NCI-H1436 treated with DMSO at 0.1 percent for 48 hours (cell line): ENCODE measurements at regions not wholly inside any gene's neighbourhood (a gene's known extent, or its start where the extent isn't known, plus 50 kb on each side); places are given as distances from the start of the nearest gene placed in this dataset.
"Not testable (repeated sequence)": the region's sequence is repeated elsewhere in the genome, so short reads cannot be mapped to it uniquely, and the experiment has no call there.

ENCODE experiments used
- DNase-seq: peaks from one replicate; lab custom pipeline; 2025; lab: John Stamatoyannopoulos, UW

DNA sequence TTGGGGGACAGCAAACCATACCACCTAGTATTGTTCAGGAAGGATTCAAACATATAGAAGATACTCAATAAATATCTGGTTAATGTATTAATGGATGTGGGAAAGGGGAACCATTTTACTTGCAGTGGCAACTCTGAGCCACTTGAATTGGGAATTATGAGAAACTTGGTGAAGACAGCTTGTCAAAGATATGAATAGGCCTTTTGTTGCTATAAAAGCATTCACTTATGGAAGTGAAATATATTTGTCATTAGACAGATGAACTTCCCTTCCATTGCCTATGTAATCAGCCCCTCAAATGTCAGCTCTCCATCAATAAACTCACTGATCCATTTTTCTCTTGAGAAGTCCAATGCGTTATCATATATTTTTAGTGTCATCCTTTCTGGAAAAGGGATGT is 56.1 kb downstream of the GPR85 start:
- DNase-seq, result no peak

- DNase-seq, result no peak
Measured at GRCh38 chr7:113026941-113027340, 59.7 kb downstream of the GPR85 start.

GRCh38 chr7:113017144-113017857 is 69.3 kb downstream of the GPR85 start:
- not testable (repeated sequence) for DNase-seq

DNA sequence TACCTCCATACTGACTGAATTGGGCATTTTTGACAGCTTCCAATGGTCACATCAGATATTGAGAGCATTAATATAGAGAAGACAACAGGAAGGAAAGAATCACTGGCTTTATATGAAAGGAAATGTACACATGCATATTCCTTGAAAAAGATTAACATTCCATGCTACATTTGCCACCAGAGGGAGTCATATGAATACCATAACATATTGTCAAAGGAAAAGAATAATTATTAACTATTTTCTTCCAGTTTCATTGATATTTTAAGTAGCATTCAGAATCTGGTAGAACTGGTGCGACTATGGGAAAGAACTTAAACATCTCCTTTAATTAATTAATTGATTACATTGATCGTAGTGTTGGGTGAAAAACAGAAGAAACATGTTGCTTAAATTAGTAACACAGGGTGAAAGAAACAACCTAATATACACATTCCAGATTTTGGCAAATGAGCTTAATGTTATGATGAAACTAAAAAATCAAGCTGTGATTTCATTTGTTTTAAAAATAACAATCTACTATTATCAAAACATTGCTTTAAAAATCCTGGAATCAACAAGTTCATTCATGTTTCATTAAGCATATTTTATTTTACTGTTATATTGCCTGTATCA is 71.5 kb downstream of the GPR85 start:
- no peak for DNase-seq

GRCh38 chr7:113013761-113014449 is 72.7 kb downstream of the GPR85 start:
- no peak for DNase-seq

DNA sequence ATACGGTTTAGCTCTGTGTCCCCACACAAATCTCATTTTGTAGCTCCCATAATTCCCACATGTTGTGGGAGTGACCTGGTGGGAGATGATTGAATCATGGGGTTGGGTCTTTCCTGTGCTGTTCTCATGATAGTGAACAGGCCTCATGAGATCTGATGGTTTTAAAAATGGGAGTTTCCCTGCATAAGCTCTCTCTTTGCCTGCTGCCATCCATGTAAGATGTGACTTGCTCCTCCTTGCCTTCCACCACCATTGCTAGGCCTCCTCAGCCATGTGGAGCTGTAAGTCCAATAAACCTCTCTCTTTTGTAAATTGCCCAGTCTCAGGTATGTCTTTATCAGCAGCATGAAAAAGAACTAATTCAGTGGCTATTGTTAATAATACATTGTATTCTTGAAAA is 73.8 kb downstream of the GPR85 start:
- not testable (repeated sequence) for DNase-seq

DNA sequence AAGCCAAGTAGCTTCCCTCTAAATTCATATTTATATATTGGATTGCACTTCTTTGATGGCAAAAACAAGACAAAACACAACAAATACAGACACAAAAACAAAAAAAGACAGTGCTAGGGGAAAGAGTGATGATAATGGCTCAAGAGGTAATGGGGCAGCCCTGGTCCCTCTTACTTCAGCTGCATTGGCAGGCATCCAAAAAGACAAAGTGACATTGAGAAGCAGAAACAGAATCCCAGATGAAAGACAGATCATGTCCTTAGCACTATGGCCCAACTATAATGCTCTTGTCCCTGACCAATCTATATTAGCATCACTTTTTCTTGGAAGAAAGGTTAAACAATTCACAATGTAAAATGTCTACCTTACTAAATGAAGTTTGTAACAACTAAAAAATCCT is 76.2 kb downstream of the GPR85 start:
- DNase-seq, result no peak

DNA sequence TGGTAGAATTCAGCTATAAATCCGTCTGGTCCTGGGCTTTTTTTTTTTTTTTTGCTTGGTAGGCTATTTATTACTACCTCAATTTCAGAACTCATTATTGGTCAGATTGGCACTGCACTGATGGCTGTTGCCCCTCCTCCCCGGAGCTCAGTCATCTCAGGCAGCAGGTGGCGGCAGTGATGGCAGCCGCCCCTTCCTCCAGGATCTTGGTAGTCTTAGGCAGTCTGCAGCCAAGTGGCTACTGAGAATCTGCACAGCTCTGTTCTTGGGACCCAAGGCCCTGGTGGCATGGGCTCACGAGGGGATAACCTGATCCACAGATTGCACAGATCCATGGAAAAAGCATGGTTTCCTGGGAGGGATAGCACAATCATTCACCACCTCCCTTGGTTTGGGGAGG is 77.9 kb downstream of the GPR85 start:
- DNase-seq, result no peak

DNA sequence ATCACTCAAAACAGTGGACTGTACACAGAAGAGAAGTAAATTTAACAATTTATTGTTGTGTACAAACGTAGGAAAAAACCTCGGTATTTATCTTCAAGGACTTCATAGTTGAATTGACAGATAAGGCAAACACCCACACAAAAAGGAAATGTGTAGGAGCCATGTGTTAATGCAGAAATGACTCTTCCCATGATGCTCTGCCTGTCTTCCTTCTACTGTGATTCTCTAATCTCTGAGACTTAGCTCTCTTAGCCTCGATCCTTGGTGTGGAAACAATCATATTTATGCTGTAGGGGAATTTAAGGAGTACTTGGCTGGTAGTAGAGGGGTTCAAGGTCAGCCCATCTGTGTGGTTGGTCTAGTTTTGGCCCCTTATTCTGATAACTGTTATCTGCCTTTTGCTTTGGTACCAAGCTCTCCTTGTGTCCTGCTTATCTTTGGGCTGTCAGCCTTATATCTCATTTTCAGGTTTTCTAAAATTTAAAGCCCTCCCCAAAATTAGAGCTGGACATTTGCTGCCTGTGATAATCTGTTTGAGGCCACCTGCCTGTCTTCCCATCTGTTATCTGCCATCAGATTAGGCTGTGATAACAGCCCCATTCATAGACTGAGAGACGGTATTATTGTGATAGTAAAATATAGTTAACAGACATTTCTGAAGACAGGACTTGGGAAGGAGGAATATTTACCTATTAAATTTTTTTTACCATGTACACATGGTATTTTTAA is 81.7 kb downstream of the GPR85 start:
- no peak for DNase-seq

DNA sequence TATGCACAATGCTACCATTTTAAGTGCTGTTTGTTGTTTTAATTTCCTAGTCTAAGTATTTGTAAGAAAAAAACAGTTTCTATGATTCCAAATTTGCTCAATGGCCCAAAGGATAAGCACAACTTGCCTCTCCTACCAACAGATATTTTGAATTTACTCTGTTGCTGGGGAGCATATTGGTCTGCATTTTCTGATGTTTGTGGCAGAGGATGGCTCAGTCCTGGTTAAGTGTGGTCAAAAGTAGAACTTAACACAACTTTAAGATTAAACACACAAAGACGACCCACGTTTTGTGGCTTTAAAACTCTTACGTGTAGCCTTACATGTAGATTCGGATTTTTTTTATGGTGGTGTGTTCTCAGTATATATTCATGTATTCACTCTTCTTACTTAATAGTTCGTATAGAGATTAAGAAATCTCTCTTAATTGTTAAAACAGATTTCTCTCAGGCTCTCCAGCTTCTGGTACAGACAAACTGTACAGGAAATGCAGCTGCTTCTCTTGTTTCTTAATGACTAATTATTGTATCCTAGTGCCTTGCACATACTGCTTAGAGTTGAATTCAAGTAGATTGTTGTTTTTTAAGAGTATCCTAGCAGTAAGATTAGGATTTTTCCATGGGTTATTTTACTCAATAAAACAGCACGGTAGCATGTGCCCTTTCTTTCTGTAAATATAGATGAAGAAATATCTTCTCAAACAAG is 86.2 kb downstream of the GPR85 start:
- DNase-seq, result no peak

GRCh38 chr7:112997831-112998230 is 88.8 kb downstream of the GPR85 start:
- DNase-seq, result no peak

- no peak for DNase-seq
Measured at GRCh38 chr7:112996331-112996871, 90.2 kb downstream of the GPR85 start.

DNA sequence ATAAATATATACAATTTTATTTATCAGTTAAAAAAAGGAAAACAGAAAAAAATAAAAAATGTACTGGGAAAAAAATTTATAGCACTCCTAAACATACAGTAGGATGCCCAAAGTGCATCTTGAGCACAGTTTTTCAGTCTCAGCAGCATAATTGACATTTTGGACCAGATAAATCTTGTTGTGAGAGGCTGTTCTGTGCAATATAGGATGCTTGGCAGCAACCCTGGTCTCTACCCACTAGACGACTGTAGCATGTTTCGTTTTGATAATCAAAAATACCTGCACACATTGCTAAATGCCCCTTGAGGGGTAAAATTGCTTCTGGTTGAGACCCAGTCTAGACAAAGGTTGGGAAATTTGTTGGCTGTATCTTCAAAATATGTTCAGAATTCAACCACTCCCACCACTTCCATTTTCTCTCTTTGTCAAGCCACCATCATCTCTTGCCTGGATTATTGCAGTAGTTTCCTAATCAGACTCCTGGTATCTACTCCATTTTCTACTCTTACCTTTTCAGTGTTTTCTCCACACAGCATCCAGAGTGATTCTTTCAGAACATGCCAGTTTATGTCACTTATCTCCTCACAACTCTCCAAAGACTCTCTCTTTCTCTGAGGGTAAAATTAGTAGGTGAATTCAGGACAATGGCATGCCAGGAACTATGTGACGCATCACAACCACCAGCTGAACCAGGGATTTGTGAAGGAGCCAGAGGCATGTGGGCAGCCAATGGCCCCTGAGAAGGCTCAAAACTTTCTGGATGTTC is 91.4 kb downstream of the GPR85 start:
- no peak for DNase-seq

DNA sequence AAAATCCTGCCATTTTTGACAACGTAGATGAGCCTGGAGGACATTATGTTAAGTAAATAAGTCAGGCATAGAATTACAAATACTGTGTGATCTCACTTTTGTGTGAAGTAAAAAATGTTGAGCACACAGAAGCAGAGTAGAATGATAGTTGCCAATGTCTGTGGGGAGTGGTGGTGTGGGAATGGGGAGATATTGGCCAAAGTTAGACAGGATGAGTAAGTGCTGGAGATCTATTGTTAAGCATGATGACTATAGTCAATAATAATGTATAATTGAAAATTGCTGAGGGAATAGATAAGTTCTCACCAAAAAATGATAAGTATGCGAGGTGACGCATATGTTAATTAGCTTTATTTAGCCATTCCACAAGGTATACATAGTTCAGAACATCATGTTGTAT is 92.0 kb downstream of the GPR85 start:
- no peak for DNase-seq

DNA sequence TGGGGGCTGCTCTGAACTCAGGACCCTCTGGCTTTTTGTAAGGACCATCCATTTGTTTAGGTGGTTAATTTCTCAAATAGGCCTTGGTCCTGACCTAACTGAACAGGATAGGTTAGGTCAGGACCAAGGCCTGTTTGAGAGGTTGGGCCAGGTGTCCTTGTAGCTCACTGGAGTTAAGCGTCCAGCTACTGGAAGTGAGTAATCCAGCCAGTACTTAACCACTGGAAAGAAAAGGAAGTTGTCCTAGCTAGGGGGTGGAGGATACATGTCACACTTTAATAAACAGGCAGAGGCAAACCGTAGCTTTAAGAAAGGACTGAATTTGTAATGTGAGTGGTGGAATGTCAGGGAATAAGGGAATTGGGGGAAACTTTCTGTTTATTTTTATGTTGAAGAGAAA is 96.0 kb downstream of the GPR85 start:
- no peak for DNase-seq

DNA sequence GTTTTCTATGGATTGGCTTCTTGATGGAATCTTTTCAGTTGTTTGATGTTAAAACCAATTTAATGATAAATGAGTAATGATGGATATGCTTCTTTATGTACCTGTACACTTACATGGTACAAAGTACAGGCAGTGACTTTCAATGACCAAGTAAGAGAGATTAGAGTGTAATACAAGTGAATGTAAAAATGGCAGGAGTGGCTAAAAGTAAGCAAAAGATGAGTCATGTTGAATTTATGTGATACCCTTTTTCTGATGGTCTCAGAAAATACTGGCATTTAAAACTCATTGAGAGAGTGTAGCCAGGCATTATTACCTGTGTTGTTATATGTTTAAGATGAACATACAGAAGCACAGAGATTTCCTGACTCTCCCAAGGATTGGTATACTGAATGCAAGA is 97.1 kb downstream of the GPR85 start:
- no peak for DNase-seq

GRCh38 chr7:112987171-112987570 is 99.5 kb downstream of the GPR85 start:
- no peak for DNase-seq

DNA sequence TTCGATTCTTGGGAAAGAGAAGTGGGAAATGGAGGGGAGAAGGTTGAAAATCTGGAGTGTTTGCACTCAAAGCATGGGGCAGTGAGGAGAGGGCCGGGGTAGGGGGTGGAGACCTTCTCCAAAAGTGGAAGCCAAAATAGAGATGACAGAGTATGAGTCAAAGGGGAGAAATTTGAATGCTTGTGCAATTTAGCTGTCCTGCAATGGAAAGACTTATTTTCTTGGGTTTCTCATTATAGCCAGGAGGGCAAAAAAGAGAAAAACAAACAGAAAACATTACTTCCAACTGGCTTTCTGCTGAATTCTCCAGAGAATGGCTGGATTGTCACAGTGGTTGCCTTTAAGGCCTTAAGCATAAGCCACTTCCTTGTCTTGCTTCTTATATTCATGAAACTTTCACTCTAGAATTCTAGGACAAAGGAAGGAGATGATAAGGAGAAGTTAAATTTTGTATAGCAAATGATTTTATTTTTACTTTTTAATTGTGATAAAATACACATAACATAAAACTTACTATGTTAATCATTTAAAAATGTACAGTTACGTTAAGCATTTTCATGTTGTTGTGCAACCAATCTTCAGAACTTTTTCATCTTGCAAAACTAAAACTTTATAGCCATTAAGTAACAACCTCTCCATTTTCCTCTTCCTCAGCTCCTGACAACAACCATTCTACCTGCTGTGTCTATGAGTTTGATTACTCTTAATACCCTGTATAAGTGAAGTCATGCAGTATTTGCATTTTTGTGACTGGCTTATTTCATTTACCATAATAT is 100.2 kb downstream of the GPR85 start:
- no peak for DNase-seq

GRCh38 chr7:112985377-112985987 is 101.1 kb downstream of the GPR85 start:
- no peak for DNase-seq
